GM10248 (cell line): ENCODE measurements at regions not wholly inside any gene's neighbourhood (a gene's known extent, or its start where the extent isn't known, plus 50 kb on each side); places are given as distances from the start of the nearest gene placed in this dataset.

Source experiments
- CTCF ChIA-PET: fragments of 300-600 bp; sonication (Branson Sonifier 250); formaldehyde crosslinking; extraction: SDS; loops from one replicate; lab custom pipeline; 2021; ENCODE audit warnings: antibody characterized with exemption; lab: Yijun Ruan, JAX
- POLR2A ChIA-PET: fragments of 350-650 bp; sonication (Branson Sonifier 250); formaldehyde crosslinking; extraction: SDS; loops from one replicate; lab custom pipeline; 2020; ENCODE audit warnings: antibody characterized with exemption; lab: Yijun Ruan, JAX
- DNase-seq: peaks from one replicate; pipeline ENCODE4 v3.0.0; 2012; ENCODE audit errors: extremely low spot score
- TF ChIP-seq, protein P1 (sequence below): IDR thresholded peaks from 2 replicates; pipeline ENCODE4 v1.5.1; 2012; ENCODE audit warnings: mild to moderate bottlenecking, low read depth; ENCODE audit errors: extremely low read depth, missing control alignments, control extremely low read depth

DNA sequence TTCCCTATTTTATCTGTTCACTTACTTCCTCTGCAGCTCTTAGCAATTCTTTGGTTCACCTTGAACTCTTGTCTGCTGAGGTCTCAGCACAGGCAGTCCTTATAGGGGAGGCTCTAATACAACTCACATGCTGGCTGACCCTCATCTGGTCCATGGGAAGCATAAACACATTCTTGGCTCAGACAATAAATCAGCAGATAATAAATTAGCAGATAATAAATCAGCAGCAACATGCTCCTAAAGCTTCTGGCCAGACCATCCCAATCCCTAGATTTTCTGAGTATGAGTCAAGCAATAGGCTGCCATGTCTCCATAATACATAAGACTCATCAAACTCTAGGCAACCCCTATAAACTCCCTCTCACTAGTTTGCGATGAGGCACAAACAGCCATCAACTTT, 208.6 kb upstream of the STEAP4 start:
- ChIA-PET POLR2A (no interaction called here), CTCF (no interaction called here)
- TF ChIP-seq, protein P1, sequence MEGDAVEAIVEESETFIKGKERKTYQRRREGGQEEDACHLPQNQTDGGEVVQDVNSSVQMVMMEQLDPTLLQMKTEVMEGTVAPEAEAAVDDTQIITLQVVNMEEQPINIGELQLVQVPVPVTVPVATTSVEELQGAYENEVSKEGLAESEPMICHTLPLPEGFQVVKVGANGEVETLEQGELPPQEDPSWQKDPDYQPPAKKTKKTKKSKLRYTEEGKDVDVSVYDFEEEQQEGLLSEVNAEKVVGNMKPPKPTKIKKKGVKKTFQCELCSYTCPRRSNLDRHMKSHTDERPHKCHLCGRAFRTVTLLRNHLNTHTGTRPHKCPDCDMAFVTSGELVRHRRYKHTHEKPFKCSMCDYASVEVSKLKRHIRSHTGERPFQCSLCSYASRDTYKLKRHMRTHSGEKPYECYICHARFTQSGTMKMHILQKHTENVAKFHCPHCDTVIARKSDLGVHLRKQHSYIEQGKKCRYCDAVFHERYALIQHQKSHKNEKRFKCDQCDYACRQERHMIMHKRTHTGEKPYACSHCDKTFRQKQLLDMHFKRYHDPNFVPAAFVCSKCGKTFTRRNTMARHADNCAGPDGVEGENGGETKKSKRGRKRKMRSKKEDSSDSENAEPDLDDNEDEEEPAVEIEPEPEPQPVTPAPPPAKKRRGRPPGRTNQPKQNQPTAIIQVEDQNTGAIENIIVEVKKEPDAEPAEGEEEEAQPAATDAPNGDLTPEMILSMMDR, result no peak
- DNase-seq, result no peak

- ChIA-PET CTCF (no interaction called here), POLR2A (no interaction called here)
- DNase-seq, result no peak
- TF ChIP-seq, protein P1, result no peak
These were observed 202.6 kb upstream of the STEAP4 start for GRCh38 chr7:88509341-88509740.

GRCh38 chr7:88500131-88500530, 193.4 kb upstream of the STEAP4 start:
- ChIA-PET CTCF (interaction anchor here (1.0 kb wide), 1 partner anchor 18 kb away, joined by 3 read pairs; no protein-coding TSS in a partner anchor), POLR2A (no interaction called here)
- no peak for DNase-seq
- TF ChIP-seq, protein P1, result no peak

DNA sequence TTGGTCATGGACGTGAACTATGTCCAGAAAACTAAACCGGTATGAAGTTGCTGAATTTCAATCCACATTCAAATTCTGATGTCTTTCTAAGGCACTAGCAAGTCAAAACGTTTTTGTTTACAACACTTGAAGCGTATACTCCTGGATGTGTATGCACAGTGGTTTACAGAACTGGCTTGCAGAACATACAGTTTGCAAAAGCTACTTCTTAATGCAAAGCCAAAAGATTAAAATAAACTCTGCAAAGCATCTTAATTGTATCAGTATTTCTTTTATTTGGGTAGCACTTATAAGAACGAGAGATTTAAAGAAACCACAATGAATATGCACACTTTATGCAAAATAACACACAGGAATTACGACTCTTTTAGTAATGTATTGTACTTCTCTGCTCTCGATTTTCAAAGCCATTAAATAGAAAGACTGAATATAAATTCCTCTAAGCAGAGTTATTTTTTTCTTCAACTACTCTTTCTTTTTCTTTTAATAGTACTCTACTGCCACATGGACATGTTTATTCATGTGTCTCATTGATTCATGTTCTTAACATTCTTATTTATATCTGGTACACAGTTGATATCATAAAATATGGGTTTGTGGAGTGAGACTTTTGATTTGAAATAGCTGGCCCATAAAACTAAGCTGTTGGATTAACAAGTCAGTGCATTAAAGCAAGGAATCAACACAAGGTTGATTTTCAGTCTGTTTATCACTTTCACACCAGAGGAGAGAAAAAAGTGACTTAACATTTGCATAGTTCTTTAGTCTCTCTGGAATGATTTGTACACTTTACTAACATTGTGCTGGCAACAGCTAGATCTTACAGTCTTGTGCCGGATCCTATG, 189.4 kb upstream of the STEAP4 start:
- CTCF ChIA-PET, result interaction anchor here (1.4 kb wide), 1 partner anchor 23 kb away, joined by 3 read pairs; no protein-coding TSS in a partner anchor
- TF ChIP-seq, protein P1, result no peak
- DNase-seq, result no peak
- POLR2A ChIA-PET, result no interaction called here

DNA sequence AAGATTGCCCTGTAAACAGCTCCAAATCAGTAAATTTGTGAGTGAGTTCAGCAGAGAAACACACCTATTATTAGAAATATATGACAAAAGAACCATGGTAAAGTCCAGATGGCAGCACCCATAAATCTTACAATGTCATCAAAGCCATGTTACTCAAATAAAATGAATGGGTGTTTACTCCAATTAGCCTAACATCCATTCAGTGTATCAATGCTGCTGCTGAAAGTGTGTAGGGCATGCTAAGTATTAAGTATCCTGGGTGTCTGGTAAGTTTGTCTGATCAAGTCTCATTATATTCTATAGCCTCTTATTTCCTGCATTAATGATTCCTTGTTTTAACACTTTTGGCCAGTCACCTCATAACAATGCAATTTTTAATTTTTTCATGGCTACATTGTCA, 185.5 kb upstream of the STEAP4 start:
- TF ChIP-seq, protein P1, result no peak
- no peak for DNase-seq
- CTCF ChIA-PET, result no interaction called here
- POLR2A ChIA-PET, result no interaction called here

GRCh38 chr7:88490874-88491273, 184.2 kb upstream of the STEAP4 start:
- TF ChIP-seq, protein P1, result no peak
- ChIA-PET CTCF (interaction anchor here (1.9 kb wide), 1 partner anchor 8 kb away, joined by 5 read pairs; no protein-coding TSS in a partner anchor), POLR2A (no interaction called here)
- no peak for DNase-seq
